ENCODE measurements at regions not wholly inside any gene's neighbourhood (a gene's known extent, or its start where the extent isn't known, plus 50 kb on each side); places are given as distances from the start of the nearest gene placed in this dataset.

- no peak for TF ChIP-seq CTCF (IDR thresholded peaks at IDR 0.05; ENCODE audit: unreplicated experiment)
- DNase-seq (ENCODE audit: low spot score, unreplicated experiment), result no peak
- Mint-ChIP-seq H3K4me1 (ENCODE audit: low read depth) (peaks cover 13% of the 10 kb centered on the region), H3K9me3 (ENCODE audit: low read depth) (no peaks in the 10 kb centered on the region), H3K27ac (no peak overlapping the region), H3K4me3 (ENCODE audit: low read depth) (no peak overlapping the region), H3K36me3 (ENCODE audit: insufficient read depth) (no peaks in the 10 kb centered on the region), H3K27me3 (peaks cover 13% of the 10 kb centered on the region)
Measured at GRCh38 chr1:208600456-208601190, 356.4 kb upstream of the PLXNA2 start.

- peaks cover 13% of the 10 kb centered on the region for H3K27me3 Mint-ChIP-seq
- H3K36me3 Mint-ChIP-seq (ENCODE audit: insufficient read depth), result no peaks in the 10 kb centered on the region
- DNase-seq (ENCODE audit: low spot score, unreplicated experiment), result no peak
- H3K9me3 Mint-ChIP-seq (ENCODE audit: low read depth), result no peaks in the 10 kb centered on the region
- no peak overlapping the region for H3K4me3 Mint-ChIP-seq (ENCODE audit: low read depth)
- H3K27ac Mint-ChIP-seq, result no peak overlapping the region
- TF ChIP-seq CTCF (IDR thresholded peaks at IDR 0.05; ENCODE audit: unreplicated experiment), result no peak
- peaks cover 13% of the 10 kb centered on the region for H3K4me1 Mint-ChIP-seq (ENCODE audit: low read depth)
Measured at GRCh38 chr1:208601561-208601960, 357.4 kb upstream of the PLXNA2 start.

- peaks cover 13% of the 10 kb centered on the region for H3K4me1 Mint-ChIP-seq (ENCODE audit: low read depth)
- H3K9me3 Mint-ChIP-seq (ENCODE audit: low read depth), result no peaks in the 10 kb centered on the region
- TF ChIP-seq CTCF (IDR thresholded peaks at IDR 0.05; ENCODE audit: unreplicated experiment), result no peak
- no peak overlapping the region for H3K27ac Mint-ChIP-seq
- H3K4me3 Mint-ChIP-seq (ENCODE audit: low read depth), result no peak overlapping the region
- H3K36me3 Mint-ChIP-seq (ENCODE audit: insufficient read depth), result no peaks in the 10 kb centered on the region
- peaks cover 8% of the 10 kb centered on the region for H3K27me3 Mint-ChIP-seq
- DNase-seq (ENCODE audit: low spot score, unreplicated experiment), result no peak
Measured at GRCh38 chr1:208603721-208604120, 359.5 kb upstream of the PLXNA2 start.

- H3K4me1 Mint-ChIP-seq (ENCODE audit: low read depth), result peaks cover 13% of the 10 kb centered on the region
- H3K27ac Mint-ChIP-seq, result no peak overlapping the region
- H3K27me3 Mint-ChIP-seq, result peaks cover 6% of the 10 kb centered on the region
- no peak for DNase-seq (ENCODE audit: low spot score, unreplicated experiment)
- no peak overlapping the region for H3K4me3 Mint-ChIP-seq (ENCODE audit: low read depth)
- no peaks in the 10 kb centered on the region for H3K9me3 Mint-ChIP-seq (ENCODE audit: low read depth)
- TF ChIP-seq CTCF (IDR thresholded peaks at IDR 0.05; ENCODE audit: unreplicated experiment), result no peak
- H3K36me3 Mint-ChIP-seq (ENCODE audit: insufficient read depth), result no peaks in the 10 kb centered on the region
Measured at GRCh38 chr1:208604295-208604694, 360.1 kb upstream of the PLXNA2 start.

- Mint-ChIP-seq H3K4me3 (ENCODE audit: low read depth) (no peak overlapping the region), H3K36me3 (ENCODE audit: insufficient read depth) (no peaks in the 10 kb centered on the region), H3K27ac (no peak overlapping the region), H3K27me3 (peaks cover 6% of the 10 kb centered on the region), H3K9me3 (ENCODE audit: low read depth) (no peaks in the 10 kb centered on the region), H3K4me1 (ENCODE audit: low read depth) (peaks cover 6% of the 10 kb centered on the region)
- DNase-seq (ENCODE audit: low spot score, unreplicated experiment), result no peak
- TF ChIP-seq CTCF (IDR thresholded peaks at IDR 0.05; ENCODE audit: unreplicated experiment), result no peak
Measured at GRCh38 chr1:208606959-208607358, 362.8 kb upstream of the PLXNA2 start.
